A549 (cell line): ENCODE measurements at regions not wholly inside any gene's neighbourhood (a gene's known extent, or its start where the extent isn't known, plus 50 kb on each side); places are given as distances from the start of the nearest gene placed in this dataset.

Experiments used
- CHD2 ChIP-seq: fragments of 150-350 bp; IDR thresholded peaks from 2 replicates; pipeline ENCODE4 v1.6.1; 2014; ENCODE audit warnings: low read length; ENCODE audit not compliant: partially characterized antibody
- CHD4 ChIP-seq: fragments of 200-600 bp; sonication (generic); IDR thresholded peaks from 2 replicates; pipeline ENCODE4 v1.6.1; 2016; ENCODE audit warnings: antibody characterized with exemption, mild to moderate bottlenecking, borderline replicate concordance
- NR3C1 ChIP-seq: fragments of >200 bp; sonication (Bioruptor Twin); formaldehyde crosslinking; IDR thresholded peaks from 3 replicates; pipeline ENCODE4 v1.6.1; 2017
- POLR2A ChIP-seq: IDR thresholded peaks from 2 replicates; pipeline ENCODE4 v1.6.1; 2012; ENCODE audit warnings: mild to moderate bottlenecking, low read length
- RFX5 ChIP-seq: fragments of 450-650 bp; IDR thresholded peaks from 2 replicates; pipeline ENCODE4 v1.7.1; 2014; ENCODE audit warnings: antibody characterized with exemption, mild to moderate bottlenecking, moderate library complexity
- TF ChIP-seq, protein P1 (sequence below): fragments of >200 bp; sonication (Bioruptor Twin); formaldehyde crosslinking; IDR thresholded peaks from 3 replicates; pipeline ENCODE4 v1.5.1; 2016
- TF ChIP-seq, protein P2 (sequence below): IDR thresholded peaks from 2 replicates; pipeline ENCODE4 v1.6.1; 2012; ENCODE audit warnings: low read depth, borderline replicate concordance
- TF ChIP-seq, protein P3 (sequence below): fragments of 250-450 bp; sonication (Bioruptor Pico); IDR thresholded peaks from 2 replicates; pipeline ENCODE4 v1.5.0; 2021; ENCODE audit warnings: mild to moderate bottlenecking, moderate library complexity, borderline replicate concordance

DNA sequence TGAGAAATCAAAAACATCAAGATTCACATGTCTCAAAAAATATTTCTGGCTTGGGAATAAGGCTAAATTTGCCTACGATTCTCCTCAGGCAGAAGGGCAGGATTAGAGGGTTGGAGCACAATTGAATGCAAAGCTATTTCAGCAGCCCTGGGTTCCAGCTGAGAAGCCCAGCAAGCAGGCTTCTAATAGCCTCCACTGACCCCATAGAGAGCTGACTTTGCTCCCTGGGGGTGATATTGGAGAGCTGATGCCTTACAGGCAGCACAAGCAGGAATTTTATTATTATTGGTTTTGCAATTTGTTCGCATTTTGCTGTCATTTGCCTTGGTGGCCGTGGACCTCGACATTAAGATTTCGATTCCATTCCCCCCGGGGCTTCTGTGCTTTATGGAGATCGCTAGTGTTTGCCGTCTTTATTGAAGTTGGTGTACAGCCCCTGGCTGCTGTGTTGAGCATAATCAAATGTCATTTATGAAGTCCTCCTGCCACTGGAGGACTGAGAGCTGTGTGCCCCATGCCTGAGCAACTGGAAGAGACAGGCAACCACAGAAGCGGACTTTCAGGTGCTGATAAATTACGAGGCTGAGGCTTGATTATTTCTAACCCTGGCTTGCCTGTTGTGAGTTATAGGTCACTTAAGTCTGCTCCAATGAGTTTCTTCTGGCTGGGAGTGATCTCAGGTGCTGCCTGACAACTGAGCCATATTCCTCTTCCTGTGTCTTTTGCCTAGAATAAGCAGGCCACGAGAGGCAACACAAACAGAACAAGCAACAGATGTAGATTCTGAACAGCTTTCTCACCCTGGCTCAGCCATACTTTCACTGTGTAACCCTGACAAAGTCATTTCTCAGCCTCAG lies 518.4 kb upstream of the CAMK1G start:
- TF ChIP-seq, protein P1, sequence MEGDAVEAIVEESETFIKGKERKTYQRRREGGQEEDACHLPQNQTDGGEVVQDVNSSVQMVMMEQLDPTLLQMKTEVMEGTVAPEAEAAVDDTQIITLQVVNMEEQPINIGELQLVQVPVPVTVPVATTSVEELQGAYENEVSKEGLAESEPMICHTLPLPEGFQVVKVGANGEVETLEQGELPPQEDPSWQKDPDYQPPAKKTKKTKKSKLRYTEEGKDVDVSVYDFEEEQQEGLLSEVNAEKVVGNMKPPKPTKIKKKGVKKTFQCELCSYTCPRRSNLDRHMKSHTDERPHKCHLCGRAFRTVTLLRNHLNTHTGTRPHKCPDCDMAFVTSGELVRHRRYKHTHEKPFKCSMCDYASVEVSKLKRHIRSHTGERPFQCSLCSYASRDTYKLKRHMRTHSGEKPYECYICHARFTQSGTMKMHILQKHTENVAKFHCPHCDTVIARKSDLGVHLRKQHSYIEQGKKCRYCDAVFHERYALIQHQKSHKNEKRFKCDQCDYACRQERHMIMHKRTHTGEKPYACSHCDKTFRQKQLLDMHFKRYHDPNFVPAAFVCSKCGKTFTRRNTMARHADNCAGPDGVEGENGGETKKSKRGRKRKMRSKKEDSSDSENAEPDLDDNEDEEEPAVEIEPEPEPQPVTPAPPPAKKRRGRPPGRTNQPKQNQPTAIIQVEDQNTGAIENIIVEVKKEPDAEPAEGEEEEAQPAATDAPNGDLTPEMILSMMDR: no peak
- TF ChIP-seq, protein P2, sequence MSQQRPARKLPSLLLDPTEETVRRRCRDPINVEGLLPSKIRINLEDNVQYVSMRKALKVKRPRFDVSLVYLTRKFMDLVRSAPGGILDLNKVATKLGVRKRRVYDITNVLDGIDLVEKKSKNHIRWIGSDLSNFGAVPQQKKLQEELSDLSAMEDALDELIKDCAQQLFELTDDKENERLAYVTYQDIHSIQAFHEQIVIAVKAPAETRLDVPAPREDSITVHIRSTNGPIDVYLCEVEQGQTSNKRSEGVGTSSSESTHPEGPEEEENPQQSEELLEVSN: no peak
- no peak for TF ChIP-seq NR3C1
- TF ChIP-seq CHD4: no peak
- no peak for TF ChIP-seq RFX5
- TF ChIP-seq, protein P3, sequence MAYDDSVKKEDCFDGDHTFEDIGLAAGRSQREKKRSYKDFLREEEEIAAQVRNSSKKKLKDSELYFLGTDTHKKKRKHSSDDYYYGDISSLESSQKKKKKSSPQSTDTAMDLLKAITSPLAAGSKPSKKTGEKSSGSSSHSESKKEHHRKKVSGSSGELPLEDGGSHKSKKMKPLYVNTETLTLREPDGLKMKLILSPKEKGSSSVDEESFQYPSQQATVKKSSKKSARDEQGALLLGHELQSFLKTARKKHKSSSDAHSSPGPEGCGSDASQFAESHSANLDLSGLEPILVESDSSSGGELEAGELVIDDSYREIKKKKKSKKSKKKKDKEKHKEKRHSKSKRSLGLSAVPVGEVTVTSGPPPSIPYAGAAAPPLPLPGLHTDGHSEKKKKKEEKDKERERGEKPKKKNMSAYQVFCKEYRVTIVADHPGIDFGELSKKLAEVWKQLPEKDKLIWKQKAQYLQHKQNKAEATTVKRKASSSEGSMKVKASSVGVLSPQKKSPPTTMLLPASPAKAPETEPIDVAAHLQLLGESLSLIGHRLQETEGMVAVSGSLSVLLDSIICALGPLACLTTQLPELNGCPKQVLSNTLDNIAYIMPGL (CRISPR knock-in tag): no peak
- TF ChIP-seq CHD2: no peak
- TF ChIP-seq POLR2A: no peak
